GM21737 (cell line): ENCODE measurements at regions not wholly inside any gene's neighbourhood (a gene's known extent, or its start where the extent isn't known, plus 50 kb on each side); places are given as distances from the start of the nearest gene placed in this dataset.
"Not testable (repeated sequence)": the region's sequence is repeated elsewhere in the genome, so short reads cannot be mapped to it uniquely, and the experiment has no call there.

Source experiments
- ATAC-seq: cut with Tn5 transposase; IDR thresholded peaks from one replicate; pipeline ENCODE4 v1.9.1; 2021; ENCODE audit warnings: mild to moderate bottlenecking, moderate library complexity; ENCODE audit not compliant: unreplicated experiment

GRCh38 chr3:177610686-177611633, 413.7 kb upstream of the TBL1XR1 start:
- ATAC-seq, result no peak

- no peak for ATAC-seq
Measured at GRCh38 chr3:177611752-177612334, 414.6 kb upstream of the TBL1XR1 start.

- ATAC-seq, result no peak
Measured at GRCh38 chr3:177613901-177614300, 416.6 kb upstream of the TBL1XR1 start.

- no peak for ATAC-seq
Measured at GRCh38 chr3:177615015-177615414, 417.7 kb upstream of the TBL1XR1 start.

- no peak for ATAC-seq
Measured at GRCh38 chr3:177618873-177619733, 421.8 kb upstream of the TBL1XR1 start.

- ATAC-seq, result no peak
Measured at GRCh38 chr3:177620073-177620472, 422.8 kb upstream of the TBL1XR1 start.

- ATAC-seq, result no peak
Measured at GRCh38 chr3:177622520-177622919, 425.2 kb upstream of the TBL1XR1 start.

- no peak for ATAC-seq
Measured at GRCh38 chr3:177622982-177623617, 425.8 kb upstream of the TBL1XR1 start.

GRCh38 chr3:177624528-177625495, 427.5 kb upstream of the TBL1XR1 start:
- no peak for ATAC-seq

- no peak for ATAC-seq
Measured at GRCh38 chr3:177626045-177626444, 428.8 kb upstream of the TBL1XR1 start.

GRCh38 chr3:177628095-177628719, 430.9 kb upstream of the TBL1XR1 start:
- not testable (repeated sequence) for ATAC-seq

GRCh38 chr3:177629276-177629675, 432.0 kb upstream of the TBL1XR1 start:
- ATAC-seq, result no peak

- ATAC-seq, result no peak
Measured at GRCh38 chr3:177633671-177634207, 436.5 kb upstream of the TBL1XR1 start.

GRCh38 chr3:177635601-177636106, 438.4 kb upstream of the TBL1XR1 start:
- ATAC-seq, result not testable (repeated sequence)

GRCh38 chr3:177640319-177640965, 443.2 kb upstream of the TBL1XR1 start:
- ATAC-seq, result no peak

GRCh38 chr3:177641206-177641605, 443.9 kb upstream of the TBL1XR1 start:
- no peak for ATAC-seq

GRCh38 chr3:177642042-177642803, 444.9 kb upstream of the TBL1XR1 start:
- ATAC-seq, result no peak

- no peak for ATAC-seq
Measured at GRCh38 chr3:177642804-177643125, 445.5 kb upstream of the TBL1XR1 start.
